GM18868 (cell line): ENCODE measurements at regions not wholly inside any gene's neighbourhood (a gene's known extent, or its start where the extent isn't known, plus 50 kb on each side); places are given as distances from the start of the nearest gene placed in this dataset.

ENCODE experiments used
- ATAC-seq: cut with Tn5 transposase; IDR thresholded peaks from one replicate; pipeline ENCODE4 v1.9.1; 2021; ENCODE audit warnings: mild to moderate bottlenecking, moderate library complexity; ENCODE audit not compliant: unreplicated experiment

- ATAC-seq, result no peak
These were observed 2378.4 kb upstream of the WWC1 start for GRCh38 chr5:165913059-165913458.

DNA sequence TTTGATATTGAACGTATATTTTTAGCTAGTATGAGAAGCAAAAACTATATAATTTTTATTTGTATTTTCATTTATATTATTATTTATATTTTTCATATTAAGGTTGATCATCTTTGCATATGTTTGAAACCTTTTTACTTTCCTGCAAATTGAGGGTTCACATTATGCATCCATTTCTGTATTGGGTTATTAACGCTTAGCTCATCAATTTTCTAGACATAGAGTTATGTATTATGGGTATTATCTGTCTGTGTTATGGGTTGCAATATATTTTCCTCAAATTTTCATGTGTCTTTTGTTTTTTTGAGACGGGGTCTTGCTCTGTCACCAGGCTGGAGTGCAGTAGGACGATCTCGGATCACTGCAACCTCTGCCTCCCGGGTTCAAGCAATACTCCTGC, 2377.0 kb upstream of the WWC1 start:
- no peak for ATAC-seq

DNA sequence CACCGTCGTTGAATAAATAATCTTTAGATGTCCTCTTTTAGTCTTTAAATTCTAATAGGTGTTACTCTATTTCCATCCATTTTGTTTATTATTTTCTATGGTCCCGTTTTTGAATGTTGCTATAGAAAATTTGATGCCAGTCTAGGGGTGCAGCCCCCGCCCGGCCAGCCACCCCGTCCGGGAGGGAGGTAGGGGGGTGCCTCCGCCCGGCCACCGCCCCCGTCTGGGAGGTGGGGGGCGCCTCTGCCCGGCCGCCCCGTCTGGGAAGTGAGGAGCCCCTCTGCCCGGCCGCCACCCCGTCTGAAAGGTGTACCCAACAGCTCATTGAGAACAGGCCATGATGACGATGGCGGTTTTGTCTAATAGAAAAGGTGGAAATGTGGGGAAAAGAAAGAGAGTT, 2372.2 kb upstream of the WWC1 start:
- no peak for ATAC-seq

DNA sequence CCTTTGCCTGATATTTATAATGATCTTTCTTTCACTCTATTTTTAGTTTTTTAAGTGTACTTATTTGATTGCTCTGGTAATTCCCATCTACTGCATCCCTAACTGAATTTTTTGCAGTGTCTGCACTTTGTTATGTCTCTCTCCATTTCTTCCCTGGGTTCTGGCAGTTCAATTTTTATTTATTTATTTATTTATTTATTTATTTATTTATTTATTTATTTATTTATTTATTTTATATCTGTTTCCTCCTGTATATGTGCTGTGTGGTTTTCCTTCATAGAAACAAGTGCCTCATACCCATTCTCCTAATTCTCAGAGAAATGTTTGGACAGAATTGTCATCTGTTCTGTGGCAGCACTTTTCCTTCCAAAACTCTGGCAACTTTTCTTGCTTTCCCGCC, 2370.8 kb upstream of the WWC1 start:
- ATAC-seq, result no peak

DNA sequence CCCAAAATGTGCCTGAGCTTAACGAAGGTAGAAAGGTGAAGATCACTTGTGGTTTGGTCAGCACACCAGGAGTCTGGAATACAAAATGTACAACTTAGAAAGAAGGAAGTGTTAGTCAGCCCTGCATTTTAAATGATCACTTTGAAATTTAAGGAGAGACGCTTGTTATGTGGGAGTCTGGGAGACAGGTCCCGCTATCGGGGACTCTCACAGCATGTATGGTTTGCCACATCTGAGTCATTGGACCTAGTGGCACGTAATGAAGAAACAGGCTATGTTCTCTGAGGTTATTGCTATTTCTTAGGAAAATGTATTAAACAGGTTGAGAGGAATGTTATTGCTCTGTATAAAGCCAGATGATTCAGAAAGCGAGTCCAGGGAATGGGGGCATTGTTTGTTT, 2362.5 kb upstream of the WWC1 start:
- no peak for ATAC-seq

GRCh38 chr5:165940541-165940940, 2350.9 kb upstream of the WWC1 start:
- no peak for ATAC-seq

GRCh38 chr5:165956854-165957253, 2334.6 kb upstream of the WWC1 start:
- no peak for ATAC-seq

DNA sequence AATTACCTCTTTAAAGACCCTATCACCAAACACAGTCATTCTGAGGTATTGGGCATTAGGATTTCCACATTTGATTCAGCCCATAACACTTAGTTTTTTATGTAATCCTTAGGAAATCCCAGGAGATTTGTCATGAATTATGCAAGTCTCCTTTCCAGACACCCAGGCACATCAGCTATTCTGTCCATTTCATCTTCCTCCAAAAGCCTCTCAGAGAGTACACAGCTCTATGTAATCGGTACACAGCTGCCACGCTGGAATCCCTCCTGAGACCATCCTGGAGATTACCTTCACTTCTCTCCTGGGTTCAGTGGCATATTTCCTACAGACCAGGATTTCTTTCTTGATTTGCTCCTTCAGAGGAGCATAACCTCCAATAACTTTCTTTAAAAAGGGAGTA, 2309.8 kb upstream of the WWC1 start:
- ATAC-seq, result no peak

DNA sequence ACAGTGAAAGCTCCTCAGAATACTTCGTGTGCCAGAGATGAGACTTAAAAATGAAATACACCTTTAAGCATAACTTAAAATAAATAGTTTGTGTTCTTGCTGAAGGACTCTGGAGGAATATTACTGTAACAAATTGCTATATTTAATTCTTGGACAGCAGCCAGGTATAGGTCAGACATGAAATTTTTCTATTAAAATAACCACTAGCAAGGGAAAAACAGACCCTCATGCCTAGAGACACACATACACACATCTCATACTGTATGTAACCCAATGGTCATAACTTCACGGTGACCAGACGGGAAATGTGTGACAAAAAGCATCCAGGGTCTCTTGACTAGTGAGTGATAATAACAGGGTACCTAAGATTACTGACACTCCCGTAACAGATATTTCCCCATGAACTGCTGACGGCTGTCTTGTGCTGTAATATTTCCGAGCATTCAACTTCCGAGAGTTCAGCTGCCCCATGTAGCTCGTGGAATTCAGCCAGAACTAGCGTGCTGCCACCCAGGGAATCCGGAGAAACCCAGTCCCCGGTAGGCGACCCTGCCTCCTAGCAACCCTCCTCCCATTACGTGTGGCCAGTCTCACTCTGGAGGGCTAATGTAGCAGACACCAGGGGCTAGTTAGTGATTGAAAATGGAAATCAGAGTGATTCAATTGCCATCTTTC, 2295.1 kb upstream of the WWC1 start:
- no peak for ATAC-seq

DNA sequence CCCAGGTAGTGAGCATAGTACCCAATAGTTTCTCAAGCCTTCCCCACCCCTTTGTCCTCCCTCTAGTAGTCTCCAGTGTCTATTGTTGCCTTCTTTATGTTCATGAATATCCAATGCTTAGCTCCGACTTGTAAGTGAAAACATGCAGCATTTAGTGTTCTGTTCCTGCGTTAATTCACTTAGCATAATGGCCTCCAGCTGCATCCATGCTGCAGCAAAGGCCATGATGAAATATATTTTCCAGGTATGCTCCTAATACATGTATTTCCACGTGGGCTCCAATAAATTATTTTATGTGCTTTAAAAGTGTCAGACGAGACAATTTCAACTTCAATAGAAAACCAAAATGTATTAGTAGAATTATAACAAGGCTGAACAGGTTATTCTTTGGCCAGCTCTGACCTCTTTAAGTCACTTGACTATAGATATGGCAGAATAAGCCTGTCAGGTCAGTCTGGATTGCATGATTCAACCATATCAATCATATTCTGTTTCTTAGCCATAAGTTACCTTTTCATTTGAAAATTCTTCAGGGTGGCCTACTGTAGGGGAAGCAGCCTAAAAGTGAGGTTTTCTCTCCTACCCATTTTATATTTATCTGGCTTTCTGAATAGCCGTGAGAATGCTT, 2291.6 kb upstream of the WWC1 start:
- ATAC-seq, result no peak

DNA sequence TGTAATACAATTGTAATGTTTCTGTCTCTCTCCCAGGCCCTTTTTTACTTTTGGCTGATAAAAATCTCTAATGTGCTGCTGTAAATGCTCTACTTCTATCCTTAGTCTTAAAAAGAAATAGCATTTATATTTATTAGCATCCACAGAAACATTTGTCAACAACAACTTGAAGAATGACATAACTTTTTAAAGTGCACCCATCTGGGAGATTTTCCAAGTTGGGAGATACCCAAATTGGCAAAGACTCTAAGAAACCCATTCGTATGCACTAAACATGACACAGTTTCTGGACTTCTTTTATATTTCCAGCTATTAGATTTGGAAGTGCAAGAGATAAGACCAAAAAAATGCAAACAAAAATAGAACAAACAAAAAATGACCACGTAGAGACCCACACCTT, 2287.4 kb upstream of the WWC1 start:
- no peak for ATAC-seq

GRCh38 chr5:166013415-166013814, 2278.0 kb upstream of the WWC1 start:
- ATAC-seq, result no peak

DNA sequence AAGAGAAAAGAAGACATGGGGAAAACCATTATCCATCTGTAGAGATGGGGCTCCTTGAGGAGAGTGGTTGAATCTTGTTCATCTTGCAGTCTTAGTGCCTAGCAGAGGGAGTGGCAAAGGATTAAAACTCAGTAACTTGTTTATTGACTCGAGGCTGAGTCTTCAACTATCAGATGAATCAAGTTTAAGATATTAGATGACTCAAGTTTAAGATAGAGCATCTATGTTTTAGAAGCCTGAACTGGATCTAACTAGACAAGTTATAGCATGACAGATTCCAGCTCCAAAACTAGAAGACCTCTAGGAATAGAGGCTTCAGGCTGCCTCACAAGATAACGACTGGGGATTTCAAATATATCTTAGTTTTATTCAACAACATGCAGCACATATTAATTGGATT, 2277.2 kb upstream of the WWC1 start:
- ATAC-seq, result no peak

- ATAC-seq, result no peak
These were observed 2272.7 kb upstream of the WWC1 start for GRCh38 chr5:166018716-166019115.

- no peak for ATAC-seq
These were observed 2269.4 kb upstream of the WWC1 start for GRCh38 chr5:166022065-166022464.

DNA sequence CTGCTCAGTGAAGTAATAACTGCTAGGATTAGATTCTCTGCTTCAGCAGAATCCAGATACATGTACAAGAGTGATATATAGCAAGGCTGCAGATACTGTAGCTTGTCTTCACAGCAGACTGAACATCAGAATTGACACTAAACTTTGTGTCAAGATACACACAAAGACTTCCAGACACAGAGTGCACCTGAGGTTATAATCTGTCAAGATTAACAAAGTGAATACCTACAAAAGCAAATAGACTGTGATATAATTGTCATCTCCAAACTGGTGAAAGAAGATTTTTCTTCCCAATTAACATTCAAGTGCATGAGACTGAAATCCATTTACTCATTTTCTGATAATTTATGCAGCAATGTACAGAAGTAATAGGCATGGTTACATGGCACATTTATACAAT, 2266.5 kb upstream of the WWC1 start:
- no peak for ATAC-seq

- no peak for ATAC-seq
These were observed 2263.9 kb upstream of the WWC1 start for GRCh38 chr5:166027582-166027981.

- ATAC-seq, result no peak
These were observed 2259.5 kb upstream of the WWC1 start for GRCh38 chr5:166031926-166032325.

- no peak for ATAC-seq
These were observed 2258.8 kb upstream of the WWC1 start for GRCh38 chr5:166032601-166033000.

GRCh38 chr5:166045961-166046360, 2245.5 kb upstream of the WWC1 start:
- no peak for ATAC-seq

DNA sequence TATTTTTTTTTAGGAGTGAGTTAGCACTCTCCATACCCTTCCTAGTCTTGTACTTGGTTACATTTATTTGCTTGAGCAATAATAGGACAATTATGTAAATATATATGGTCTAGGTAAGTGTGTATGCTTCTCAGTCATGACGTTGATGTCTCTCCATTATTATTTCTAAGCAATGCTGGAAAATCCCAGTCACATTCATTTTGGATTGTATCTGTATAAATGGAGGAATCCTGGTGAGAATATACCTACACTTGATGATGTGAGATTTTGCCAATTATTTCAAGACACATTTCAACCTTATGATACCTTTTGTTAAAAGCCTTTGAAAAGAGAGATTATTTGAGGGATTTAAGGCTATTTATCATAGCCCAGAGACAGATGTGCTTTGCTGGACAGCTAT, 2244.5 kb upstream of the WWC1 start:
- ATAC-seq, result no peak

DNA sequence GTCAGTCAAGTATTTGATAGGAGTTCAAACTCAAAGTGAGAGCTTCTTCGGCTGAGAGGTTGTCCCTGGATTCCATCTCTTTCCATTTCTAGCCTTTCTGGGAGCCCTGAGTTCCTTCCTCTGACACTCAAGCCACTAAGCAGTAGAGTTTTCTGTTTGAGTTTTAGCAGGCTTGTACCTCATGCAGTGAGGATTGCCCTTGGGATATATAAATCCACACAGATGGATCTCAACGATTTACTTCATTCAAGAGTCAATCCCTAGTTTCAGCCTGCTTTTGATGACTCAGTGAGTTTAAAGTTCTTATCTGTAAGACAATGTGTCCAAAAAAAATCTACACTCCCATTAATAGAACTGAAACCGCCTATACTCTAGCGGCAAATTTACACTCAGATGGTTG, 2240.9 kb upstream of the WWC1 start:
- ATAC-seq, result no peak

- ATAC-seq, result no peak
These were observed 2232.8 kb upstream of the WWC1 start for GRCh38 chr5:166058660-166059059.
